Mesenchymal stem cell (in vitro differentiated cells and primary cell): ENCODE measurements at regions not wholly inside any gene's neighbourhood (a gene's known extent, or its start where the extent isn't known, plus 50 kb on each side); places are given as distances from the start of the nearest gene placed in this dataset.

ENCODE experiments used
- DNase-seq: peaks from one replicate; pipeline ENCODE4 v3.0.0-alpha.2; 2013
- H2AFZ ChIP-seq: one replicate; pipeline ENCODE4 v1.6.1; 2013; ENCODE audit warnings: low read depth, mild to moderate bottlenecking, control low read depth, inconsistent platforms, low read length, moderate library complexity
- H2AK5ac ChIP-seq: 2 replicates; pipeline ENCODE4 v1.6.1; 2013; ENCODE audit warnings: low read length, moderate library complexity, mild to moderate bottlenecking, inconsistent platforms; ENCODE audit not compliant: severe bottlenecking
- H2BK120ac ChIP-seq: one replicate; pipeline ENCODE4 v1.6.1; 2013; ENCODE audit warnings: low read depth, mild to moderate bottlenecking, inconsistent platforms, low read length, moderate library complexity
- H2BK12ac ChIP-seq, 2 experiments: one replicate each; pipeline ENCODE4 v1.6.1; 2013; ENCODE audit warnings: inconsistent platforms in 2 of 2, low read length in 2 of 2, mild to moderate bottlenecking in 2 of 2, moderate library complexity in 2 of 2, control low read depth in 1 of 2
- H2BK15ac ChIP-seq: one replicate; pipeline ENCODE4 v1.6.1; 2013; ENCODE audit warnings: mild to moderate bottlenecking, low read depth, inconsistent platforms; ENCODE audit not compliant: poor library complexity, severe bottlenecking
- H2BK5ac ChIP-seq: 2 replicates; pipeline ENCODE4 v1.6.1; 2013; ENCODE audit warnings: low read depth, mild to moderate bottlenecking, low read length, control low read depth, inconsistent platforms; ENCODE audit not compliant: poor library complexity, severe bottlenecking
- H3K14ac ChIP-seq, 2 experiments: one replicate each; pipeline ENCODE4 v1.6.1; 2013; ENCODE audit warnings: inconsistent platforms in 2 of 2, low read length in 2 of 2, control low read depth in 1 of 2, mild to moderate bottlenecking in 1 of 2, moderate library complexity in 1 of 2
- H3K18ac ChIP-seq, 2 experiments: one replicate each; pipeline ENCODE4 v1.6.1; 2013; ENCODE audit warnings: inconsistent platforms in 2 of 2, low read length in 2 of 2, control low read depth in 1 of 2, low read depth in 1 of 2, mild to moderate bottlenecking in 1 of 2
- H3K23ac ChIP-seq, 2 experiments: one replicate each; pipeline ENCODE4 v1.6.1; 2013; ENCODE audit warnings: inconsistent platforms in 2 of 2, low read length in 2 of 2, mild to moderate bottlenecking in 2 of 2, moderate library complexity in 2 of 2, control low read depth in 1 of 2
- H3K27ac ChIP-seq: 2 replicates; pipeline ENCODE4 v1.5.1; 2013; ENCODE audit warnings: mild to moderate bottlenecking, moderate library complexity, low read length, control low read depth, inconsistent platforms; ENCODE audit not compliant: poor library complexity, severe bottlenecking
- H3K27me3 ChIP-seq, 2 experiments: 2 replicates each; pipeline versions ENCODE4 v1.6.1 to v1.7.0; 2013; ENCODE audit warnings: low read length in 2 of 2, mild to moderate bottlenecking in 2 of 2, moderate library complexity in 2 of 2, control low read depth in 1 of 2, inconsistent platforms in 1 of 2; ENCODE audit not compliant: control insufficient read depth in 1 of 2, insufficient read depth in 1 of 2
- H3K36me3 ChIP-seq, 2 experiments: 2 replicates each; pipeline versions ENCODE4 v1.6.1 to v1.7.0; 2013; ENCODE audit warnings: low read length in 2 of 2, control low read depth in 1 of 2, inconsistent platforms in 1 of 2, low read depth in 1 of 2, mild to moderate bottlenecking in 1 of 2; ENCODE audit not compliant: insufficient read depth in 2 of 2, control insufficient read depth in 1 of 2
- H3K4ac ChIP-seq, 2 experiments: one replicate each; pipeline ENCODE4 v1.6.1; 2013; ENCODE audit warnings: inconsistent platforms in 2 of 2, low read length in 2 of 2, mild to moderate bottlenecking in 2 of 2, moderate library complexity in 2 of 2, control low read depth in 1 of 2, low read depth in 1 of 2
- H3K4me1 ChIP-seq: 2 replicates; pipeline ENCODE4 v1.6.1; 2013; ENCODE audit warnings: low read depth, low read length, control low read depth; ENCODE audit not compliant: control insufficient read depth, insufficient read depth
- H3K4me2 ChIP-seq: 2 replicates; pipeline ENCODE4 v1.6.1; 2013; ENCODE audit warnings: low read length, mild to moderate bottlenecking, inconsistent platforms; ENCODE audit not compliant: poor library complexity, severe bottlenecking
- H3K4me3 ChIP-seq, 2 experiments: 2 replicates each; pipeline versions ENCODE4 v1.5.1 to v1.7.0; 2013; ENCODE audit warnings: low read length in 2 of 2, mild to moderate bottlenecking in 2 of 2, control low read depth in 1 of 2, low read depth in 1 of 2; ENCODE audit not compliant: insufficient read depth in 1 of 2
- H3K79me1 ChIP-seq: replicated peaks from 2 replicates; pipeline ENCODE4 v1.6.1; 2013; ENCODE audit warnings: mild to moderate bottlenecking, control low read depth, low read length, inconsistent platforms; ENCODE audit not compliant: poor library complexity, severe bottlenecking
- H3K9ac ChIP-seq: 2 replicates; pipeline ENCODE4 v1.7.0; 2013; ENCODE audit warnings: mild to moderate bottlenecking, low read length, moderate library complexity
- H3K9me3 ChIP-seq: 2 replicates; pipeline ENCODE4 v1.7.0; 2013; ENCODE audit warnings: mild to moderate bottlenecking, low read length; ENCODE audit not compliant: control insufficient read depth
- H4K8ac ChIP-seq: one replicate; pipeline ENCODE4 v1.6.1; 2013; ENCODE audit warnings: inconsistent platforms, mild to moderate bottlenecking, low read length, moderate library complexity
- H4K91ac ChIP-seq: one replicate; pipeline ENCODE4 v1.6.1; 2013; ENCODE audit warnings: mild to moderate bottlenecking, low read length, inconsistent platforms
- WGBS: methylation state at CpG from one replicate; pipeline ENCODE4 v1.1.7; 2013; ENCODE audit warnings: mixed read lengths; 5-methylcytosine and 5-hydroxymethylcytosine counted together

DNA sequence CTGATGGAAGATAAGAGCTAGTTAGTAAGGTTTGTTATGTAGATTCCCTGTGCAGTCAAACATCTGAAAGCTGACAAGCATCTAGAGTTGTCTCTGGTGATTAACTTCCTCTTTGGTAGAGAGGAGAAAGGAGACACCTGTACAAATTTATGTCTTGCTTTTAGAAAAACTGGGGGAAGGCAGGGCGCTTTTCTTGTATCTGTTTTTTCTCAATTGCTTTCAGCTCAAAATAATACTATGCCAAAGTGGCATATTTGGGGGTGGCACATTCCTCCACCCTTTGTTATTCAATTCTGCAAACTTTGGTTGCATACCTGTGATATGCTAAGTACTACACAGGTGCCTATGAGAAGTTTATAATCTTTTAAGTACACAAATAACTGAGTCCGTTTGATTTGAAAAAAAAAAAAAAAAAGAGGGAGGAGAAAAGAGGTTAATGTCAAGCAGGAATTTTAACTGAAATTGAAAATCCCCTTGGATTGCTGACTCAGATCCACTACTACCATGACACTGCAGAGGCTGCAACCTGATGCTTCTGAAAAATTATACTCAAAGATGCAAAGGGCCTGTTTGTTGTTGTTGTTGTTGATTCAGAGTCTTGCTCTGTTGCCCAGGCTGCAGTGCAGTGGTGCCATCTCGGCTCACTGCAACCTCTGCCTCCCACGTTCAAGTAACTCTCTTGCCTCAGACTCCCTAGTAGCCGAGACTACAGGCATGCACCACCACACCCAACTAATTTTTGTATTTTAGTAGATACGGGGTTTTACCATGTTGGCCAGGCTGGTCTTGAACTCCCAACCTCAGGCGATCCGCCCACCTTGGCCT, 164.8 kb upstream of the NBEA start:
- Histone ChIP-seq H2AK5ac (no peak overlapping the region), H3K27me3 (no peaks in the 10 kb centered on the region), H3K9me3 (peaks cover 3% of the 10 kb centered on the region), H3K79me1 (no peaks in the 10 kb centered on the region), H2BK5ac (no peak overlapping the region), H3K36me3 (no peaks in the 10 kb centered on the region), H3K4me2 (no peak overlapping the region), H4K91ac (no peak overlapping the region), H4K8ac (no peak overlapping the region), H2BK15ac (no peak overlapping the region), H3K4ac (no peak overlapping the region), H2AFZ (no peak overlapping the region), H3K9ac (no peak overlapping the region), H3K14ac (no peak overlapping the region), H3K4me3 (no peak overlapping the region), H2BK12ac (no peak overlapping the region), H2BK120ac (no peak overlapping the region), H3K18ac (no peak overlapping the region), H3K4me1 (no peaks in the 10 kb centered on the region), H3K27ac (no peak overlapping the region), H3K23ac (no peak overlapping the region)
- WGBS, result 91% methylated on average over 5 of the region's 8 CpGs
- no peak for DNase-seq

DNA sequence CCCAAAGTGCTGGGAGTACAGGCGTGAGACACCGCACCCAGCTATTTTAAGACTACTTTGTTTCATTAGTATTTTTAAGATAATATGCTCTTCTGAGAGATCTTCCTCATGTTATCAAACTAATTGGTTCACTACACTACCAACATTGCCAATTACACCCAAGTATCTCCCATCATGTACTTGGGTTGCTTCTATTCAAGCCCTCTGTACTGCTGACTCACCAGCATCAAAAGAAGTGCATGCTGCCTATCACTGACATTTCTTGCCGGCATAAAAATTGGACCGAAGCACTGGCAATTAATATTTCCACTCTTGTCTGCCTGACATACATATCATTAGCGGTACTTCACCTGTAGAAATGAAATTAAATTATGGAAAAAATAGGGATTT, 164.2 kb upstream of the NBEA start:
- H3K4ac ChIP-seq, result no peak overlapping the region
- H3K27me3 ChIP-seq, result no peaks in the 10 kb centered on the region
- no peak overlapping the region for H3K4me3 ChIP-seq
- 90% methylated on average over 2 of the region's 5 CpGs for WGBS
- H3K4me1 ChIP-seq, result no peaks in the 10 kb centered on the region
- H3K9me3 ChIP-seq, result peaks cover 7% of the 10 kb centered on the region
- H2BK15ac ChIP-seq, result no peak overlapping the region
- no peak overlapping the region for H3K27ac ChIP-seq
- H3K23ac ChIP-seq, result no peak overlapping the region
- no peak overlapping the region for H2BK12ac ChIP-seq
- H4K8ac ChIP-seq, result no peak overlapping the region
- H3K14ac ChIP-seq, result no peak overlapping the region
- no peak overlapping the region for H2BK5ac ChIP-seq
- no peak for DNase-seq
- H4K91ac ChIP-seq, result no peak overlapping the region
- no peak overlapping the region for H3K9ac ChIP-seq
- H3K18ac ChIP-seq, result no peak overlapping the region
- no peak overlapping the region for H2AK5ac ChIP-seq
- H3K4me2 ChIP-seq, result no peak overlapping the region
- no peak overlapping the region for H2BK120ac ChIP-seq
- no peak overlapping the region for H2AFZ ChIP-seq
- H3K79me1 ChIP-seq, result no peaks in the 10 kb centered on the region
- H3K36me3 ChIP-seq, result no peaks in the 10 kb centered on the region

DNA sequence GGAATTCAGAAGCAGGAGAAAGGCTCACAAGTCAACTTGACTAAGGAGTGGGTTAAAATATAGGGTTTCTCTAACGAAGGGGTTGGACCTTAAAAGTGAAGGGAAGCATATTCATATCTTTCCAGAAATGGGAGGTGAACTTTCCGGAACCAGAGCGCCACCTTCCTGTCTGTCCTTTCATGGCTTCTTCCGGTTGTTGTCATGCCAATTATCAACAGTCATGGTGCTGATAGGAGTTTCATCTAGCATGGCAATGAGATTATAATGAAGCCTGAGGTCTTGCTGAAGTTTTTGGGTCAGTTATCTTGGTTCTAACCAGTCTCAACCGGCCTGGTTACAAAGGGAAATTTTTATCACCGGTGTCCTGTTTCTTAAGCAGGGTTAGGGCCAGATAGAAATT, 162.9 kb upstream of the NBEA start:
- Histone ChIP-seq H3K4ac (no peak overlapping the region), H3K79me1 (no peaks in the 10 kb centered on the region), H4K91ac (no peak overlapping the region), H2BK12ac (no peak overlapping the region), H2BK120ac (no peak overlapping the region), H4K8ac (no peak overlapping the region), H3K18ac (no peak overlapping the region), H3K9ac (no peak overlapping the region), H3K27ac (no peak overlapping the region), H3K14ac (no peak overlapping the region), H3K4me1 (no peaks in the 10 kb centered on the region), H3K36me3 (no peaks in the 10 kb centered on the region), H3K4me2 (no peak overlapping the region), H2BK5ac (no peak overlapping the region), H2BK15ac (no peak overlapping the region), H2AK5ac (no peak overlapping the region), H3K23ac (no peak overlapping the region), H3K4me3 (no peak overlapping the region), H3K9me3 (peaks cover 19% of the 10 kb centered on the region), H3K27me3 (no peaks in the 10 kb centered on the region), H2AFZ (no peak overlapping the region)
- no peak for DNase-seq
- WGBS, result 89% methylated on average over 6 of the region's 6 CpGs

DNA sequence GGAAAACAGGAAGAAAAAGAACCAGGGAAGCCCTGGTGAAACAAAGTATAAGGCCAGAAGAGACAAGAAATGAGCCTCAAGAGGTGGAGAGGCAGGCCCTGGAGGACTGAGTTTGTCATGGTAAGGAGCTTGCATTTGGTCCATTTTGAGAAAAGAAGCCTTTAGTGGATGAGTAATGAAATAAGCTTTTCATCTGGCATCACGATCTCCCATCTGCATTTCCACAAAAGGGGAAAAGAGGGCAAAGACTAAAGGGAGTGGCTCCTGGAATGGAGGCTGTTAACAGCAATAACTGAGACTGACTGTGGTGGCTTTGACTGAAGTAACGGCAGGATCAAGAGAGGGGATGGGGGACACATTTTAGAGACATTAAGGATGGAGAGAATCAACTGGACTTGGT, 148.8 kb upstream of the NBEA start:
- no peak overlapping the region for H3K9ac ChIP-seq
- H4K8ac ChIP-seq, result no peak overlapping the region
- H3K4me2 ChIP-seq, result no peak overlapping the region
- WGBS, result 77% methylated on average over 2 of the region's 2 CpGs
- no peak overlapping the region for H3K4ac ChIP-seq
- H3K36me3 ChIP-seq, result no peaks in the 10 kb centered on the region
- no peaks in the 10 kb centered on the region for H3K4me1 ChIP-seq
- H2BK120ac ChIP-seq, result no peak overlapping the region
- no peak overlapping the region for H2AFZ ChIP-seq
- peaks cover 5% of the 10 kb centered on the region for H3K9me3 ChIP-seq
- no peak overlapping the region for H2BK5ac ChIP-seq
- H3K4me3 ChIP-seq, result no peak overlapping the region
- no peak overlapping the region for H3K27ac ChIP-seq
- no peak for DNase-seq
- no peak overlapping the region for H2AK5ac ChIP-seq
- no peak overlapping the region for H2BK12ac ChIP-seq
- no peaks in the 10 kb centered on the region for H3K27me3 ChIP-seq
- no peak overlapping the region for H3K18ac ChIP-seq
- H3K23ac ChIP-seq, result no peak overlapping the region
- no peak overlapping the region for H3K14ac ChIP-seq
- no peak overlapping the region for H2BK15ac ChIP-seq
- no peaks in the 10 kb centered on the region for H3K79me1 ChIP-seq
- H4K91ac ChIP-seq, result no peak overlapping the region
